ENCODE measurements at regions not wholly inside any gene's neighbourhood (a gene's known extent, or its start where the extent isn't known, plus 50 kb on each side); places are given as distances from the start of the nearest gene placed in this dataset.

GRCh38 chr4:170723171-170723570, 633.4 kb upstream of the AADAT start:
- H3K4me3 ChIP-seq (ENCODE audit: control extremely low read depth in 1 of 5, extremely low read depth in 1 of 5, insufficient read depth in 1 of 5, low read depth in 2 of 5, low read length in 4 of 5), result no peak overlapping the region
- H3K4me1 Mint-ChIP-seq, result no peaks in the 10 kb centered on the region
- intact Hi-C loops (cut with micrococcal nuclease), result no loop called here
- no peaks in the 10 kb centered on the region for H3K27me3 Mint-ChIP-seq
- H2AFZ ChIP-seq (ENCODE audit: insufficient read depth, low read depth, low read length, poor library complexity, severe bottlenecking), result no peak overlapping the region
- ATAC-seq (ENCODE audit: low read depth), result no peak
- no peak overlapping the region for H3K4me3 Mint-ChIP-seq
- no peak overlapping the region for H3K4me2 ChIP-seq (replicated peaks; ENCODE audit: low read depth, low read length, poor library complexity, severe bottlenecking)
- H3K27me3 ChIP-seq (replicated peaks in 1 of 4; ENCODE audit: control extremely low read depth in 1 of 4, control insufficient read depth in 3 of 4, insufficient read depth in 4 of 4, low read length in 3 of 4), result no peaks in the 10 kb centered on the region
- H3K9me3 ChIP-seq (ENCODE audit: control extremely low read depth in 1 of 3, control insufficient read depth in 2 of 3, insufficient read depth in 1 of 3, low read length in 2 of 3), result no peaks in the 10 kb centered on the region
- H3K27ac Mint-ChIP-seq, result no peak overlapping the region
- ChIA-PET POLR2A (no interaction called here), CTCF (no interaction called here)
- no peaks in the 10 kb centered on the region for H3K9me3 Mint-ChIP-seq (ENCODE audit: insufficient read depth)
- TF ChIP-seq EZH2 (IDR thresholded peaks at IDR 0.05; ENCODE audit: borderline replicate concordance, insufficient read depth, low read depth, low read length, poor library complexity, severe bottlenecking) (no peak), CTCF (IDR thresholded peaks at IDR 0.05) (no peak)
- no peaks in the 10 kb centered on the region for H3K4me1 ChIP-seq (ENCODE audit: control insufficient read depth in 2 of 2, insufficient read depth in 2 of 2, low read length in 2 of 2)
- no peaks in the 10 kb centered on the region for H3K36me3 ChIP-seq (replicated peaks in 1 of 2; ENCODE audit: control extremely low read depth in 1 of 2, control insufficient read depth in 1 of 2, extremely low read depth in 1 of 2, insufficient read depth in 2 of 2, low read length in 1 of 2)
- no peak overlapping the region for H3K9ac ChIP-seq (ENCODE audit: low read length)
- WGBS (ENCODE audit: insufficient coverage), result no CpG with 5 or more reads among the region's 2 CpGs
- H3K27ac ChIP-seq (ENCODE audit: low read length in 2 of 2), result no peak overlapping the region
- DNase-seq, result no peak
- H3K79me2 ChIP-seq (ENCODE audit: control insufficient read depth, insufficient read depth, low read length), result no peaks in the 10 kb centered on the region
- H4K20me1 ChIP-seq (ENCODE audit: control insufficient read depth, insufficient read depth, low read length, poor library complexity, severe bottlenecking), result no peaks in the 10 kb centered on the region

- no peak overlapping the region for H3K4me3 Mint-ChIP-seq
- Histone ChIP-seq H3K4me1 (ENCODE audit: control insufficient read depth in 2 of 2, insufficient read depth in 2 of 2, low read length in 2 of 2) (no peaks in the 10 kb centered on the region), H3K36me3 (replicated peaks in 1 of 2; ENCODE audit: control extremely low read depth in 1 of 2, control insufficient read depth in 1 of 2, extremely low read depth in 1 of 2, insufficient read depth in 2 of 2, low read length in 1 of 2) (no peaks in the 10 kb centered on the region), H4K20me1 (ENCODE audit: control insufficient read depth, insufficient read depth, low read length, poor library complexity, severe bottlenecking) (no peaks in the 10 kb centered on the region), H3K4me3 (ENCODE audit: control extremely low read depth in 1 of 5, extremely low read depth in 1 of 5, insufficient read depth in 1 of 5, low read depth in 2 of 5, low read length in 4 of 5) (no peak overlapping the region), H3K4me2 (replicated peaks; ENCODE audit: low read depth, low read length, poor library complexity, severe bottlenecking) (no peak overlapping the region), H3K9ac (ENCODE audit: low read length) (no peak overlapping the region), H3K79me2 (ENCODE audit: control insufficient read depth, insufficient read depth, low read length) (no peaks in the 10 kb centered on the region), H2AFZ (ENCODE audit: insufficient read depth, low read depth, low read length, poor library complexity, severe bottlenecking) (no peak overlapping the region), H3K27me3 (replicated peaks in 1 of 4; ENCODE audit: control extremely low read depth in 1 of 4, control insufficient read depth in 3 of 4, insufficient read depth in 4 of 4, low read length in 3 of 4) (no peaks in the 10 kb centered on the region), H3K27ac (ENCODE audit: low read length in 2 of 2) (no peak overlapping the region), H3K9me3 (ENCODE audit: control extremely low read depth in 1 of 3, control insufficient read depth in 2 of 3, insufficient read depth in 1 of 3, low read length in 2 of 3) (no peaks in the 10 kb centered on the region)
- TF ChIP-seq CTCF (IDR thresholded peaks at IDR 0.05) (no peak), EZH2 (IDR thresholded peaks at IDR 0.05; ENCODE audit: borderline replicate concordance, insufficient read depth, low read depth, low read length, poor library complexity, severe bottlenecking) (no peak)
- ATAC-seq (ENCODE audit: low read depth), result no peak
- no peaks in the 10 kb centered on the region for H3K27me3 Mint-ChIP-seq
- no peaks in the 10 kb centered on the region for H3K9me3 Mint-ChIP-seq (ENCODE audit: insufficient read depth)
- no peaks in the 10 kb centered on the region for H3K4me1 Mint-ChIP-seq
- no peak for DNase-seq
- H3K27ac Mint-ChIP-seq, result no peak overlapping the region
- POLR2A ChIA-PET, result no interaction called here
- intact Hi-C loops (cut with micrococcal nuclease), result no loop called here
- CTCF ChIA-PET, result no interaction called here
- no CpG with 5 or more reads among the region's 1 CpG for WGBS (ENCODE audit: insufficient coverage)
These were observed 632.1 kb upstream of the AADAT start for GRCh38 chr4:170721812-170722373.
